ENCODE measurements at regions not wholly inside any gene's neighbourhood (a gene's known extent, or its start where the extent isn't known, plus 50 kb on each side); places are given as distances from the start of the nearest gene placed in this dataset.

DNA sequence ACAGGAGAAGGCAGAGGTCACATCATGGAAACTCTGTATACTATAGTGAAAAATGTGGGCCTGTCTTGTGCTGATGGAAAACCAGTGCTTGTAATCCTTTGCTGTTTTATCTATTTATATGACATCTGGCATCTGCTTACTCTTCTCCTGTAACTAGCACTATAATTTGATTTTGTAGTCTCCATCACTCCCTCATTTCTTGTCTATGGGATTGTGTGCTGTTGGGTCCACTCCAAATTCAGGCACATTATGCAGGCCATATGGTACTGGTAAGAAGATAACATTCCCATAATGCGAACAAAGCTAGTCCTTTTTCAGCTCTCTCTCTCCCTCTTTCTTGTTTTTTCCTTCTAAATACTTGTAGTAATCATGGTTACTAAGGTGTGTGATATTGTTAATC, 581.2 kb upstream of the IGFBP7 start:
- CTCF ChIA-PET (ENCODE audit: low intra/inter-chr PET ratio, low total read pairs), result no interaction called here
- ATAC-seq, result no peak
- H3K27ac ChIP-seq (ENCODE audit: extremely low read length, insufficient read depth, low read length), result no peak overlapping the region

GRCh38 chr4:57689693-57690205, 579.6 kb upstream of the IGFBP7 start:
- POLR2A ChIA-PET, result no interaction called here
- Histone ChIP-seq H3K4me1 (ENCODE audit: insufficient read depth, low read length) (no peaks in the 10 kb centered on the region), H3K79me2 (ENCODE audit: insufficient read depth, low read length) (no peaks in the 10 kb centered on the region), H2AFZ (ENCODE audit: low read length) (no peak overlapping the region), H3K9me3 (ENCODE audit: low read length) (peaks cover 4% of the 10 kb centered on the region; the same call in 1 of the 2 replicates), H3K4me2 (ENCODE audit: low read depth, low read length) (no peak overlapping the region), H3K4me3 (replicated peaks in 1 of 3; ENCODE audit: insufficient read depth in 1 of 3, low read depth in 2 of 3, low read length in 3 of 3) (no peak overlapping the region), H3K36me3 (replicated peaks in 1 of 2; ENCODE audit: control insufficient read depth in 1 of 2, insufficient read depth in 2 of 2, low read length in 2 of 2) (no peaks in the 10 kb centered on the region), H3K9ac (ENCODE audit: insufficient read depth, low read depth, low read length) (no peak overlapping the region), H3K27ac (ENCODE audit: extremely low read length, insufficient read depth, low read length) (no peak overlapping the region), H3K27me3 (ENCODE audit: control insufficient read depth in 1 of 2, insufficient read depth in 2 of 2, low read length in 2 of 2) (no peaks in the 10 kb centered on the region), H4K20me1 (ENCODE audit: insufficient read depth, low read length) (no peaks in the 10 kb centered on the region)
- no peak for DNase-seq (ENCODE audit: low spot score)
- WGBS (ENCODE audit: low lambda C conversion rate), result 0% methylated on average over 2 of the region's 2 CpGs
- CTCF ChIA-PET (ENCODE audit: low intra/inter-chr PET ratio, low total read pairs), result no interaction called here
- no TSS peak for BruUV-seq (replicated peaks)
- intact Hi-C loops (cut with micrococcal nuclease; ENCODE audit: unreplicated experiment) (no loop called here), in situ Hi-C loops (cut with HindIII; ENCODE audit: extremely low pct_ligation_motif_present, low pct_unique_long_range_greater_than_20kb) (no loop called here)
- FAIRE-seq, result no peak
- no peak for ATAC-seq
- TF ChIP-seq ZNF790 (CRISPR knock-in tag; IDR thresholded peaks at IDR 0.05; ENCODE audit: borderline replicate concordance) (no peak), ERF (CRISPR knock-in tag; IDR thresholded peaks at IDR 0.05) (no peak), RARG (CRISPR knock-in tag; IDR thresholded peaks at IDR 0.05; ENCODE audit: low read depth) (no peak), NR2F6 (IDR thresholded peaks at IDR 0.05) (no peak), NR2F6 (CRISPR knock-in tag; IDR thresholded peaks at IDR 0.05) (no peak), THAP9 (CRISPR knock-in tag; IDR thresholded peaks at IDR 0.05; ENCODE audit: borderline replicate concordance) (no peak), ZNF660 (CRISPR knock-in tag; IDR thresholded peaks at IDR 0.05; ENCODE audit: borderline replicate concordance, low read depth) (no peak), ZNF260 (CRISPR knock-in tag; IDR thresholded peaks at IDR 0.05; ENCODE audit: borderline replicate concordance, low read depth) (no peak), GATA4 (IDR thresholded peaks at IDR 0.05; ENCODE audit: borderline replicate concordance, low read depth) (no peak), ZNF709 (CRISPR knock-in tag; IDR thresholded peaks at IDR 0.05) (no peak), KAT2B (IDR thresholded peaks at IDR 0.05; ENCODE audit: borderline replicate concordance, low read depth, low read length) (no peak), ZNF44 (CRISPR knock-in tag; IDR thresholded peaks at IDR 0.05) (no peak)
- TF ChIP-seq, protein P1, sequence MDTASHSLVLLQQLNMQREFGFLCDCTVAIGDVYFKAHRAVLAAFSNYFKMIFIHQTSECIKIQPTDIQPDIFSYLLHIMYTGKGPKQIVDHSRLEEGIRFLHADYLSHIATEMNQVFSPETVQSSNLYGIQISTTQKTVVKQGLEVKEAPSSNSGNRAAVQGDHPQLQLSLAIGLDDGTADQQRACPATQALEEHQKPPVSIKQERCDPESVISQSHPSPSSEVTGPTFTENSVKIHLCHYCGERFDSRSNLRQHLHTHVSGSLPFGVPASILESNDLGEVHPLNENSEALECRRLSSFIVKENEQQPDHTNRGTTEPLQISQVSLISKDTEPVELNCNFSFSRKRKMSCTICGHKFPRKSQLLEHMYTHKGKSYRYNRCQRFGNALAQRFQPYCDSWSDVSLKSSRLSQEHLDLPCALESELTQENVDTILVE (CRISPR knock-in tag; IDR thresholded peaks at IDR 0.05), result no peak

More for the DNA sequence above, 581.2 kb upstream of the IGFBP7 start:
- H3K4me1 ChIP-seq (ENCODE audit: insufficient read depth, low read length), result no peaks in the 10 kb centered on the region
- TF ChIP-seq ZNF44 (CRISPR knock-in tag; IDR thresholded peaks at IDR 0.05) (no peak), ZSCAN20 (CRISPR knock-in tag; IDR thresholded peaks at IDR 0.05; ENCODE audit: borderline replicate concordance) (no peak), MED1 (CRISPR knock-in tag; IDR thresholded peaks at IDR 0.05) (no peak), FOXJ3 (CRISPR knock-in tag; IDR thresholded peaks at IDR 0.05; ENCODE audit: borderline replicate concordance) (no peak), ZNF678 (CRISPR knock-in tag; IDR thresholded peaks at IDR 0.05) (no peak), ZNF567 (CRISPR knock-in tag; IDR thresholded peaks at IDR 0.05; ENCODE audit: borderline replicate concordance) (no peak)
- TF ChIP-seq, protein P2, sequence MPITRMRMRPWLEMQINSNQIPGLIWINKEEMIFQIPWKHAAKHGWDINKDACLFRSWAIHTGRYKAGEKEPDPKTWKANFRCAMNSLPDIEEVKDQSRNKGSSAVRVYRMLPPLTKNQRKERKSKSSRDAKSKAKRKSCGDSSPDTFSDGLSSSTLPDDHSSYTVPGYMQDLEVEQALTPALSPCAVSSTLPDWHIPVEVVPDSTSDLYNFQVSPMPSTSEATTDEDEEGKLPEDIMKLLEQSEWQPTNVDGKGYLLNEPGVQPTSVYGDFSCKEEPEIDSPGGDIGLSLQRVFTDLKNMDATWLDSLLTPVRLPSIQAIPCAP (CRISPR knock-in tag; IDR thresholded peaks at IDR 0.05; ENCODE audit: low read depth), result no peak
- no peak for DNase-seq (ENCODE audit: low spot score)
- WGBS (ENCODE audit: low lambda C conversion rate), result 16% methylated on average over 1 of the region's 1 CpG
- H3K4me2 ChIP-seq (ENCODE audit: low read depth, low read length), result no peak overlapping the region
- H3K27me3 ChIP-seq (ENCODE audit: control insufficient read depth in 1 of 2, insufficient read depth in 2 of 2, low read length in 2 of 2), result no peaks in the 10 kb centered on the region
- in situ Hi-C loops (cut with HindIII; ENCODE audit: extremely low pct_ligation_motif_present, low pct_unique_long_range_greater_than_20kb), result no loop called here
- H3K36me3 ChIP-seq (replicated peaks in 1 of 2; ENCODE audit: control insufficient read depth in 1 of 2, insufficient read depth in 2 of 2, low read length in 2 of 2), result no peaks in the 10 kb centered on the region
- H3K4me3 ChIP-seq (replicated peaks in 1 of 3; ENCODE audit: insufficient read depth in 1 of 3, low read depth in 2 of 3, low read length in 3 of 3), result no peak overlapping the region
- H2AFZ ChIP-seq (ENCODE audit: low read length), result no peak overlapping the region
- POLR2A ChIA-PET, result no interaction called here
- H3K9me3 ChIP-seq (ENCODE audit: low read length), result peaks cover 4% of the 10 kb centered on the region; the same call in 1 of the 2 replicates
- no peaks in the 10 kb centered on the region for H4K20me1 ChIP-seq (ENCODE audit: insufficient read depth, low read length)
- no peak overlapping the region for H3K9ac ChIP-seq (ENCODE audit: insufficient read depth, low read depth, low read length)
- BruUV-seq (replicated peaks), result no TSS peak
- no peak for FAIRE-seq
- intact Hi-C loops (cut with micrococcal nuclease; ENCODE audit: unreplicated experiment), result no loop called here
- no peaks in the 10 kb centered on the region for H3K79me2 ChIP-seq (ENCODE audit: insufficient read depth, low read length)

Measured in HepG2 (cell line).